Renal pelvis (tissue), 1 donor: ENCODE measurements at regions not wholly inside any gene's neighbourhood (a gene's known extent, or its start where the extent isn't known, plus 50 kb on each side); places are given as distances from the start of the nearest gene placed in this dataset.
A peak's percentile ranks its signal among the peaks of the same experiment; 100 is the strongest.
"Not testable (repeated sequence)": the region's sequence is repeated elsewhere in the genome, so short reads cannot be mapped to it uniquely, and the experiment has no call there.

Experiments used
- DNase-seq: peaks from one replicate; pipeline ENCODE4 v3.0.0-alpha.2; 2013

DNA sequence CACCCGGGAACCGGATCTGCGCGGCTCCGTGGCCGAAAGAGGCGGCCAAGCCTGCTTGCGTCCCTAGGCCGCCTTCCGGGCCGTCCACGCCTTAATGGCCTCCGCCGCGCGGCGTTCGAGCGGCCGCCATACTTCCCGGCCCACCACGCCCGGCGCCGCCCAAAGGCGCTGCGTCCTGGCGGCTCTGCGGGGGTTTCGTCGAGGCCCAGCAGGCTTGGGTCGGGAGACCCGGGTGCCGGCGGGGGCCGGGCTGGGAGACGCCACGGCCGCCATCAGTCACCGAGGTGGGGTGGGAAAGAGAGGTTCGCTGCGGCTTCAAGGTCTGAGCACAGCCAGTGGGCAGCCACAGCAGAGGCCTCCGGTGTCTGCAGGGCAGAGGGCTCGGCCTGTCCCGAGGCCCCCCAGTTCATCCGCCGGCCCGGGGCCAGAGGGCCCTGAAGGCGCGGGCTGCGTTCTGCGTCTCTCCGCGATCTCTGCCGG, 545.8 kb upstream of the CDH10 start:
- DNase-seq: no peak

DNA sequence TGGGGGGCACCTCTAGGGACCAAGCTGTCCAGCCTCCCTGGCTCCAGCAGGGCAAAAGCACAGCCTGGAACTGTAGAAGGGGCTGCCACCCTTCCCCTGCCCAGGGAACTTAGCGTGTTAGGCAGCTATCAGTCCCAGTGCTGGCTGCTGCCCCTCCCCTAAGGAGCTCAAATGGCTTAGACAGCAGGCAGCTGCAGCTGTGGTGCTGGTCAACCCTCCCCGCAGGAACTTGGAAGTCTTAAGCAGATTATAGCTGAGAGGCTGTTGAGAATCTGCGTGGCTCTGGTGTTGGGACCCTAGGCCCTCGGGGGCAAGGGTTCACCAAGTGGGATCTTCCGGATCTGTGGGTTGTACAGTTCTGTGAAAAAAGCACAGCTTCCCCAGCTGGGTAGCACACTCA, 536.5 kb upstream of the CDH10 start:
- DNase-seq: no peak

GRCh38 chr5:25162616-25163015, 517.8 kb upstream of the CDH10 start:
- DNase-seq: not testable (repeated sequence)

- DNase-seq: no peak
These were observed 516.1 kb upstream of the CDH10 start for GRCh38 chr5:25160891-25161290.

- DNase-seq: no peak
These were observed 506.0 kb upstream of the CDH10 start for GRCh38 chr5:25150819-25151218.

GRCh38 chr5:25128606-25129005, 483.8 kb upstream of the CDH10 start:
- no peak for DNase-seq

DNA sequence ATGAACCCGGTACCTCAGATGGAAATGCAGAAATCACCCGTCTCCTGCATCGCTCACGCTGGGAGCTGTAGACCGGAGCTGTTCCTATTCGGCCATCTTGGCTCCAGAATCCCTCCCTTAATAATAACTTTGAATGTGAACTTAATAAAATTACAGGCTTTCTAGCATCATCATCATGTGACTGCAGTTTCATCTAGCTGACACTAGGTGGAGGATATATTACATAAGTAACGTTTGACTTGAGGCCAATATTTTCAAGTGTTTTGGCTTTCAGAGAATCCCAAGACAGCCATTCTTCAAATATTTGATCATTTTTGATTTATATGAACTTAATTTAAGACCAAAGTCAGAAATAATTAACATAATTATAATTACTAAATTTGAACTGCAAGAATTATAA, 474.9 kb upstream of the CDH10 start:
- DNase-seq: no peak

- no peak for DNase-seq
These were observed 463.1 kb upstream of the CDH10 start for GRCh38 chr5:25107853-25108252.

DNA sequence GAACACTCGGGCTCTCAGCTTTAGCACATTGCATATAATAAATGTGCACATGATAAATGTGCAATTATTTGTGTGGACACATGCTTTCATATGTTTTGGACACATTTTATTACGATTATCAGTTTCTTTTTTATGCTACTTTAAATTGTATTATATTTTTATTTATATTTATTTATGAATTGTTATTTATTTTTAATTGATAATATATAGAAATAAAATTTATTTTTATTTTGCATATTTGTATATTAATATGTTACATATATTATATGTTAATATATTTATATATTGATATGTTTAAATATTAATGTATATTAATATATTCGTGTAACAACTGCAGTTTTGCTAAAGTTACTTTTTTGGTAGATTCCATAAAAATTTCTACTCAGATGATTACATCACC, 454.8 kb upstream of the CDH10 start:
- no peak for DNase-seq

- DNase-seq: no peak
These were observed 450.5 kb upstream of the CDH10 start for GRCh38 chr5:25095261-25095660.

DNA sequence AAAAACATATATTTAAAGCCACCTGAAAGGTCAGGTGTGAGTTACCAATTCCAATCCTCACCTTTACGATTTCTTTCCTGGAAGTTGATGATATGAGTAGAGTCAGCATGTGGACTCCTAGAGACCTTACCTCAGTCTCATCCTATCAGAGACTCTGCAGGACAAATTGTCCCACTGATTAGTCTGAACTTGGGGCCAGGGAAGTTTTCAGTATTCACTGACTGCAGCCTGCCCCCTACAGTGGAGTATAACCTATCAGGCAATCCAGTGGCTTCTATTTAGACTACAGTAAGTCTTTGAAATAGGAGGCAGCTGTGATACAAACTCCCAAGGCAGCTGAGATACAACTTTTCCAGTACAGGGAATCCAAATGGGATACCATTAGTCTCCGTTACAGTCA, 449.4 kb upstream of the CDH10 start:
- no peak for DNase-seq

DNA sequence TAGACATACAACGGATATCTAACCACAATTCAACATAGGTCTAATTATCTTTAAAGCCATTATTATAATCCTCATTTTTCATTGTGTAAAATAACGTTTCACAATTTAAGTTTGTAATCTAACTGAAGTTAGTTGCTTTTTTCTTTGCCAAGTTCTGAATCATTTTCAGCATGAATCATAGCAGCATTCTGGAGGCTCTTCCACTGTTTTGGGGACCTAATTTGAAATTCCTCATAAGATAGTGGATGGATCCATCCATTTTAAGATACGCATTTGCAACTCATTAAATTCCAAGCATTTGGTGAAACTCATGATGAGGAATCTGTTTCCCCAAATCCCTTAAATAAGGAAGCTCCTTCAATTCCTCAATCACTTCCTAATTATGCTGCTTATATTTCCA, 447.1 kb upstream of the CDH10 start:
- DNase-seq: no peak

DNA sequence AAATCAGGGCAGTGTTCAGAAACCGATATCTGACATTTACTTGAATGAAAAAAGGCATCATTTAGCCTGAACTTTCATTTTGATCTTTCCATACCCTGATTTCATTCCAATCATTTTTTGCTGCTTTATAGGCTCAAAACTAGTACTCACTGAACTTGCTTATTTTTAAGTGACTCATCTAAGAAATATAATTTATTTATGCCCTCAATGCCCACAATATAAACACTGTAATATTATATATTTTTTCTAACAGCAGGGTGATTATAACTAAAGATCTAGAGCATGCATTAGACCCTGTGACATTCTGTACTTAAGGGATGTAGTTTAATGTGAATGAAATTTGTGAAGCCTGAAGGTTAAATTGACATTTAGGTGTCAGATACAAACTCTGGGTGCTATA, 446.1 kb upstream of the CDH10 start:
- no peak for DNase-seq

DNA sequence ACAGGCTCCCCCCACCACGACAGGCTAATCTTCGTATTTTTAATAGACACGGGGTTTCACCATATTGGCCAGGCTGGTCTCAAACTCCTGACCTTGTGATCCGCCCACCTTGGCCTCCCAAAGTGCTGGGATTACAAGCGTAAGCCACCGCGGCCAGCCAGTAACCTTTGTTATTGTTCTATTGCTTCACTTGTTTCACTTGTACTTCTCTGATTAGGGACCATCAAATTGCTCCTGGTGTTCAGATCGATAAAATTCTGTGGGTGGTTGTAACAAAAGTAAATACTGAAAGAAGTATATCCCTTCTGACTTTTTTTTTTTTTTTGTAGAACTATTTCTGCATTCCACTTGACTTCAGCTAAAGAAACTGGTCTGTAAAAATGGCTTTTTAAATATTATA, 445.5 kb upstream of the CDH10 start:
- no peak for DNase-seq

DNA sequence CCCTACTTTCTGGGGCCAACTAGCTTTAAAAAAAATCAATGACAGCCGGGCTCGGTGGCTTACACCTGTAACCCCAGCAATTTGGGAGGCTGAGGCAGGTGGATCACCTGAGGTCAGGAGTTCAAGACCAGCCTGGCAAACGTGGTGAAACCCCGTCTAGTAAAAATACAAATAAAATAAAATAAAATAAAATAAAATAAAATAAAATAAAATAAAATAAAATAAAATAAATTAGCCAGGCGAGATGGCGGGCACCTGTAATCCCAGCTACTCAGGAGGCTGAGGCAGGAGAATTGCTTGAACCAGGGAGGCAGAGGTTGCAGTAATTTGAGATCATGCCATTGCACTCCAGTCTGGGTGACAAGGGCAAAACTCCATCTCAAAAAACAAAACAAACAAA, 443.9 kb upstream of the CDH10 start:
- DNase-seq: not testable (repeated sequence)

DNA sequence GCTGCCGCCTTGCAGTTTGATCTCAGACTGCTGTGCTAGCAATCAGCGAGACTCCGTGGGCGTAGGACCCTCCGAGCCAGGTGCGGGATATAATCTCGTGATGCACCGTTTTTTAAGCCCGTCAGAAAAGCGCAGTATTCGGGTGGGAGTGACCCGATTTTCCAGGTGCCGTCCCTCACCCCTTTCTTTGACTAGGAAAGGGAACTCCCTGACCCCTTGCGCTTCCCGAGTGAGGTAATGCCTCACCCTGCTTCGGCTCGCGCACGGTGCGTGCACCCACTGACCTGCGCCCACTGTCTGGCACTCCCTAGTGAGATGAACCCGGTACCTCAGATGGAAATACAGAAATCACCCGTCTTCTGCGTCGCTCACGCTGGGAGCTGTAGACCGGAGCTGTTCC, 438.5 kb upstream of the CDH10 start:
- not testable (repeated sequence) for DNase-seq

DNA sequence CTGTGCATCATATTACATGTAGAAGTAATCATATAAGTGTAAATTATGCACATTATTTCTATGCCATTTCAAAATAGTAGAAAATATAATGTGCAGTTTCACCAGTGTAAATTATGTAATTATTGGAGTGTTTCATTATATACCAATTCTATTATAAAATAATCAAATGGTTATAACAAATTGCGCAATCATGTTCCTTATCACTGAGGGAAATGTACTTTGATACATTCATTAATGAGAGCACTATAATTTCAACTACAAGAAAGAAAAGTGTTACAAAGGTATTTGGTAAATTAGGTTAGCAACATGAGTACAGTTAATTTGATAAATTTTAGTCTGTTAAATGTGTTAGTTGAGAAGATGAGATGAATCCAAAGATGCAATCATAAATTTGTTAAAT, 421.5 kb upstream of the CDH10 start:
- DNase-seq: no peak

- no peak for DNase-seq
These were observed 419.5 kb upstream of the CDH10 start for GRCh38 chr5:25064306-25064705.

DNA sequence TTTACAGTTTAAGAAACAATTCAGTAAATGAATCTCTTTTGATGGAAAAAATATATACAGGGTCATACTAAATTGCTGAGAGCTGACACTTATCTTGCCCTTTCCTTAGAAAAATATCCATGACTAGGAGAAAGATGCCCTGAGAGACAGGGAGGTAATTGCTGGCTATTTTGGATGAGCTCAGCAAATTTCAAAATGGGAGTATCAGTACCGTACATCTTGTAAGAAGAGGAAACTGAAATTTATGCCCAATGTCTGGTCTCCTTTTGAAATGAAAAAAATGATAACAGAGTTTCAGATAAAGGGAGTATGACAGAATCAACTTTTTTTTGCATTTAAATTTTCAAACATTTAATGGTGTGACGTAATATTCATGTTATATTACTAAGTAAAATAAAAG, 415.8 kb upstream of the CDH10 start:
- no peak for DNase-seq

GRCh38 chr5:25056836-25057235, 412.1 kb upstream of the CDH10 start:
- DNase-seq: peak; percentile 50

GRCh38 chr5:25033658-25034057, 388.9 kb upstream of the CDH10 start:
- no peak for DNase-seq

GRCh38 chr5:25029004-25029403, 384.2 kb upstream of the CDH10 start:
- DNase-seq: no peak

DNA sequence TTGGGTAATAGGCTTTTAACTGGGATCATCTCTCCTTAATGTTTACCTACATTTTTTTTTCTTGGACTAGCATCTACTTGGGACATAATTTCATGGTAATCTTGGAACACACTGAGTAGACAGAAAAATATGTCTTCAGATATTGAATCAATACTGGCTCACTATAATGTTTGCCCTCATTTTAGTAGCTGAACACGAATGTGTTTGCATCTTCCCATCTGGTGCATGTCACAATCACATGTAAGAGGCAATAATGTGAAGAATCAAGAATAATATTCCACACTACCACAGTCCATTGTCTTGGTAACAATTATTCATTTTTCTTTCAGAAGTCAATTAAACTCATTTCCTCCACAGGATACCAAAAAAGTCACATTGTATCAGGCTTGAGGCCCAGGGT, 382.7 kb upstream of the CDH10 start:
- DNase-seq: no peak

- no peak for DNase-seq
These were observed 382.3 kb upstream of the CDH10 start for GRCh38 chr5:25027061-25027460.

GRCh38 chr5:25025831-25026230, 381.1 kb upstream of the CDH10 start:
- no peak for DNase-seq
